ENCODE measurements at regions not wholly inside any gene's neighbourhood (a gene's known extent, or its start where the extent isn't known, plus 50 kb on each side); places are given as distances from the start of the nearest gene placed in this dataset.

GRCh38 chrX:143964549-143964948 lies 80.7 kb downstream of the UBE2NL start:
- TF ChIP-seq, protein P1, sequence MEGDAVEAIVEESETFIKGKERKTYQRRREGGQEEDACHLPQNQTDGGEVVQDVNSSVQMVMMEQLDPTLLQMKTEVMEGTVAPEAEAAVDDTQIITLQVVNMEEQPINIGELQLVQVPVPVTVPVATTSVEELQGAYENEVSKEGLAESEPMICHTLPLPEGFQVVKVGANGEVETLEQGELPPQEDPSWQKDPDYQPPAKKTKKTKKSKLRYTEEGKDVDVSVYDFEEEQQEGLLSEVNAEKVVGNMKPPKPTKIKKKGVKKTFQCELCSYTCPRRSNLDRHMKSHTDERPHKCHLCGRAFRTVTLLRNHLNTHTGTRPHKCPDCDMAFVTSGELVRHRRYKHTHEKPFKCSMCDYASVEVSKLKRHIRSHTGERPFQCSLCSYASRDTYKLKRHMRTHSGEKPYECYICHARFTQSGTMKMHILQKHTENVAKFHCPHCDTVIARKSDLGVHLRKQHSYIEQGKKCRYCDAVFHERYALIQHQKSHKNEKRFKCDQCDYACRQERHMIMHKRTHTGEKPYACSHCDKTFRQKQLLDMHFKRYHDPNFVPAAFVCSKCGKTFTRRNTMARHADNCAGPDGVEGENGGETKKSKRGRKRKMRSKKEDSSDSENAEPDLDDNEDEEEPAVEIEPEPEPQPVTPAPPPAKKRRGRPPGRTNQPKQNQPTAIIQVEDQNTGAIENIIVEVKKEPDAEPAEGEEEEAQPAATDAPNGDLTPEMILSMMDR (IDR thresholded peaks at IDR 0.05), result no peak
- TF ChIP-seq POLR2A (IDR thresholded peaks at IDR 0.05), result no peak

Data from adrenal gland (tissue), 5 donors.